ENCODE measurements at regions not wholly inside any gene's neighbourhood (a gene's known extent, or its start where the extent isn't known, plus 50 kb on each side); places are given as distances from the start of the nearest gene placed in this dataset.

DNA sequence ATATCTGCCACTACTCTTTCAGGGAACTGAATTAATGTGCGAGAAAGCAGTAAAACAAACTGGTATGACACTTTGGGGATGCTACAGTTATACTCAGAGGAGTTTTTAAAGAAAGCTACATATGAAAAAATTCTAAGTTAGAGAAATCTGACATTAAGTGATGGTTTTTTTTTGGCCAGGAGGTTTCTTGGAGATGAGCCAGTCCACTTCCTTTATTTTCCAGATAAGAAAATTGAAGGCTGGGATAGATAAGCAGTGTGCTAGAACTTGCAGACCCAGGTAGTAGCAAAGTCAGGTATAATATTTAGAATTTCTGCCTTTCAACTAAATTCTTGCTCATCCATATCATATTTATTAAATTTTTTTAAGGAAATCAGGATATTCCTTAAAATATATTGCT, 106.8 kb downstream of the FAT4 start:
- no TSS peak for BruUV-seq (replicated peaks)
- Histone ChIP-seq H3K36me3 (ENCODE audit: control insufficient read depth in 2 of 2, extremely low read depth in 1 of 2, insufficient read depth in 2 of 2, low read length in 2 of 2) (peaks cover 0 to 7% of the 10 kb centered on the region in 2 experiments), H3K9me1 (replicated peaks; ENCODE audit: control insufficient read depth, extremely low read depth, insufficient read depth, low read length) (no peaks in the 10 kb centered on the region), H3K27ac (ENCODE audit: insufficient read depth, low read depth, low read length) (no peak overlapping the region), H3K4me1 (ENCODE audit: control insufficient read depth, extremely low read depth, insufficient read depth, low read length) (peaks cover 7% of the 10 kb centered on the region), H3K27me3 (ENCODE audit: control insufficient read depth in 2 of 2, insufficient read depth in 2 of 2, low read length in 2 of 2) (no peaks in the 10 kb centered on the region), H4K20me1 (replicated peaks; ENCODE audit: control insufficient read depth, extremely low read depth, insufficient read depth, low read length) (no peaks in the 10 kb centered on the region), H3K79me2 (ENCODE audit: control insufficient read depth, insufficient read depth, low read length) (no peaks in the 10 kb centered on the region), H3K9ac (replicated peaks; ENCODE audit: extremely low read depth, insufficient read depth, low read length) (no peak overlapping the region), H2AFZ (ENCODE audit: low read depth, low read length) (no peak overlapping the region), H3K4me2 (ENCODE audit: insufficient read depth, low read length) (no peak overlapping the region), H3K9me3 (replicated peaks; ENCODE audit: control insufficient read depth, insufficient read depth, low read length) (no peaks in the 10 kb centered on the region), H3K4me3 (replicated peaks in 1 of 3; ENCODE audit: insufficient read depth in 1 of 3, low read depth in 1 of 3, low read length in 3 of 3) (no peak overlapping the region)
- DNase-seq (ENCODE audit: low read depth, low spot score) = peak; percentile 68
- POLR2A ChIA-PET = no interaction called here
- intact Hi-C loops (cut with micrococcal nuclease) (loop anchor here (5.0 kb wide), 1 partner anchor 321 kb away; no protein-coding TSS in a partner anchor), dilution Hi-C loops (cut with MboI; ENCODE audit: extremely low pct_ligation_motif_present, low sequenced_read_pairs) (no loop called here)
- CTCF ChIA-PET = interaction anchor here (0.7 to 1.3 kb wide), 2 partner anchors 72 to 290 kb away, joined by 3 read pairs; no protein-coding TSS in a partner anchor
- FAIRE-seq = no peak
- no peak for TF ChIP-seq EZH2 (IDR thresholded peaks at IDR 0.05; ENCODE audit: borderline replicate concordance, low read depth, low read length, severe bottlenecking)
- peak; percentile 61 for TF ChIP-seq GATA2 (IDR thresholded peaks at IDR 0.05; ENCODE audit: insufficient read depth, insufficient read length, low read depth, low read length)
- TF ChIP-seq, protein P1, sequence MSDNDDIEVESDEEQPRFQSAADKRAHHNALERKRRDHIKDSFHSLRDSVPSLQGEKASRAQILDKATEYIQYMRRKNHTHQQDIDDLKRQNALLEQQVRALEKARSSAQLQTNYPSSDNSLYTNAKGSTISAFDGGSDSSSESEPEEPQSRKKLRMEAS (IDR thresholded peaks at IDR 0.05; ENCODE audit: insufficient read depth, insufficient read length) = no peak

DNA sequence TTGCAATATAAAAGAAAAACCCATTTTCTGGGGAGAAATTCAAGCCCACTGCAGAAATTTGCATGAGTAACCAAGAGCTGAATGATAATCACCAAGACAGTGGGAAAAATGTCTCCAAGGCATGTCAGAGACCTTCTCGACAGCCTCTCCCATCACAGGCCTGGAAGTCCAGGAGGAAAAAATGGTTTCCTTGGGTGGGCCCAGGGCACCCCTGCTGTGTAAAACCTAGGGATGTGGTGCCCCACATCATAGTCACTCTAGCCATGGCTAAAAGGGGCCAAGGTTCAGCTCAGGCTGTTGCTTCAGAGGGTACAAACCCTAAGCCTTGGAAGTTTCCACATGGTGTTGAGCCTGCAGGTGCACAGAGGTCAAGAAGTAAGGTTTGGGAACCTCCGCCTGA, 108.4 kb downstream of the FAT4 start:
- FAIRE-seq = no peak
- CTCF ChIA-PET = interaction anchor here (1.3 kb wide), 1 partner anchor 10 kb away, joined by 3 read pairs; no protein-coding TSS in a partner anchor

More for the DNA sequence above, 108.4 kb downstream of the FAT4 start:
- TF ChIP-seq POLR2A (IDR thresholded peaks at IDR 0.05; ENCODE audit: low read depth, low read length) = no peak
- TF ChIP-seq, protein P1 (IDR thresholded peaks at IDR 0.05; ENCODE audit: insufficient read depth, insufficient read length) = no peak
- TF ChIP-seq MYC (IDR thresholded peaks at IDR 0.05; ENCODE audit: low read depth, low read length) = no peak
- TF ChIP-seq JUN (IDR thresholded peaks at IDR 0.05; ENCODE audit: borderline replicate concordance, insufficient read depth, insufficient read length, low read depth) = no peak
- TF ChIP-seq, protein P2, sequence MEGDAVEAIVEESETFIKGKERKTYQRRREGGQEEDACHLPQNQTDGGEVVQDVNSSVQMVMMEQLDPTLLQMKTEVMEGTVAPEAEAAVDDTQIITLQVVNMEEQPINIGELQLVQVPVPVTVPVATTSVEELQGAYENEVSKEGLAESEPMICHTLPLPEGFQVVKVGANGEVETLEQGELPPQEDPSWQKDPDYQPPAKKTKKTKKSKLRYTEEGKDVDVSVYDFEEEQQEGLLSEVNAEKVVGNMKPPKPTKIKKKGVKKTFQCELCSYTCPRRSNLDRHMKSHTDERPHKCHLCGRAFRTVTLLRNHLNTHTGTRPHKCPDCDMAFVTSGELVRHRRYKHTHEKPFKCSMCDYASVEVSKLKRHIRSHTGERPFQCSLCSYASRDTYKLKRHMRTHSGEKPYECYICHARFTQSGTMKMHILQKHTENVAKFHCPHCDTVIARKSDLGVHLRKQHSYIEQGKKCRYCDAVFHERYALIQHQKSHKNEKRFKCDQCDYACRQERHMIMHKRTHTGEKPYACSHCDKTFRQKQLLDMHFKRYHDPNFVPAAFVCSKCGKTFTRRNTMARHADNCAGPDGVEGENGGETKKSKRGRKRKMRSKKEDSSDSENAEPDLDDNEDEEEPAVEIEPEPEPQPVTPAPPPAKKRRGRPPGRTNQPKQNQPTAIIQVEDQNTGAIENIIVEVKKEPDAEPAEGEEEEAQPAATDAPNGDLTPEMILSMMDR (IDR thresholded peaks at IDR 0.05; ENCODE audit: extremely low read depth in 1 of 2, insufficient read depth in 1 of 2, low read depth in 1 of 2, low read length in 2 of 2) = no peak
- TF ChIP-seq POLR2AphosphoS5 (IDR thresholded peaks at IDR 0.05; ENCODE audit: insufficient read depth, low read depth, low read length) = no peak
- no peak for TF ChIP-seq GATA2 (IDR thresholded peaks at IDR 0.05; ENCODE audit: insufficient read depth, insufficient read length, low read depth, low read length)
- no peak for TF ChIP-seq EZH2 (IDR thresholded peaks at IDR 0.05; ENCODE audit: borderline replicate concordance, low read depth, low read length, severe bottlenecking)
- TF ChIP-seq FOS (IDR thresholded peaks at IDR 0.05; ENCODE audit: borderline replicate concordance, insufficient read depth, low read length) = no peak
- intact Hi-C loops (cut with micrococcal nuclease) = loop anchor here (5.0 kb wide), 1 partner anchor 319 kb away; no protein-coding TSS in a partner anchor
- Histone ChIP-seq H3K36me3 (ENCODE audit: control insufficient read depth in 2 of 2, extremely low read depth in 1 of 2, insufficient read depth in 2 of 2, low read length in 2 of 2) (peaks cover 0 to 7% of the 10 kb centered on the region in 2 experiments), H3K9me3 (replicated peaks; ENCODE audit: control insufficient read depth, insufficient read depth, low read length) (no peaks in the 10 kb centered on the region), H3K9ac (replicated peaks; ENCODE audit: extremely low read depth, insufficient read depth, low read length) (no peak overlapping the region), H3K27ac (ENCODE audit: insufficient read depth, low read depth, low read length) (no peak overlapping the region), H3K4me1 (ENCODE audit: control insufficient read depth, extremely low read depth, insufficient read depth, low read length) (peaks cover 7% of the 10 kb centered on the region), H3K4me2 (ENCODE audit: insufficient read depth, low read length) (no peak overlapping the region), H4K20me1 (replicated peaks; ENCODE audit: control insufficient read depth, extremely low read depth, insufficient read depth, low read length) (no peaks in the 10 kb centered on the region), H3K79me2 (ENCODE audit: control insufficient read depth, insufficient read depth, low read length) (no peaks in the 10 kb centered on the region), H3K9me1 (replicated peaks; ENCODE audit: control insufficient read depth, extremely low read depth, insufficient read depth, low read length) (no peaks in the 10 kb centered on the region), H2AFZ (ENCODE audit: low read depth, low read length) (no peak overlapping the region), H3K27me3 (ENCODE audit: control insufficient read depth in 2 of 2, insufficient read depth in 2 of 2, low read length in 2 of 2) (no peaks in the 10 kb centered on the region), H3K4me3 (replicated peaks in 1 of 3; ENCODE audit: insufficient read depth in 1 of 3, low read depth in 1 of 3, low read length in 3 of 3) (no peak overlapping the region)
- BruUV-seq (replicated peaks) = no TSS peak
- DNase-seq (ENCODE audit: low read depth, low spot score) = no peak
- dilution Hi-C loops (cut with MboI; ENCODE audit: extremely low pct_ligation_motif_present, low sequenced_read_pairs) = no loop called here
- POLR2A ChIA-PET = no interaction called here
